DLD1 (cell line): ENCODE measurements at regions not wholly inside any gene's neighbourhood (a gene's known extent, or its start where the extent isn't known, plus 50 kb on each side); places are given as distances from the start of the nearest gene placed in this dataset.
"Not testable (repeated sequence)": the region's sequence is repeated elsewhere in the genome, so short reads cannot be mapped to it uniquely, and the experiment has no call there.

Source experiments
- in situ Hi-C: cut with HindIII; loops from 2 replicates; pipeline ENCODE4 v1.10.0; 2017; ENCODE audit warnings: low sequenced_read_pairs

GRCh38 chr4:111228874-111229273 is 606.0 kb upstream of the PITX2 start:
- in situ Hi-C loops: no loop called here

- in situ Hi-C loops: no loop called here
Measured at GRCh38 chr4:111230265-111230664, 607.4 kb upstream of the PITX2 start.

GRCh38 chr4:111231281-111231680 is 608.4 kb upstream of the PITX2 start:
- in situ Hi-C loops: no loop called here

- in situ Hi-C loops: no loop called here
Measured at GRCh38 chr4:111234939-111235338, 612.1 kb upstream of the PITX2 start.

GRCh38 chr4:111263836-111264235 is 641.0 kb upstream of the PITX2 start:
- in situ Hi-C loops: no loop called here

- in situ Hi-C loops: no loop called here
Measured at GRCh38 chr4:111266937-111267336, 644.1 kb upstream of the PITX2 start.

GRCh38 chr4:111267786-111268185 is 644.9 kb upstream of the PITX2 start:
- in situ Hi-C loops: no loop called here

- in situ Hi-C loops: no loop called here
Measured at GRCh38 chr4:111268769-111269414, 646.0 kb upstream of the PITX2 start.

GRCh38 chr4:111269439-111269838 is 646.6 kb upstream of the PITX2 start:
- in situ Hi-C loops: no loop called here

GRCh38 chr4:111274060-111274459 is 651.2 kb upstream of the PITX2 start:
- in situ Hi-C loops: no loop called here

GRCh38 chr4:111274486-111274885 is 651.6 kb upstream of the PITX2 start:
- in situ Hi-C loops: no loop called here

- in situ Hi-C loops: no loop called here
Measured at GRCh38 chr4:111281219-111281618, 658.3 kb upstream of the PITX2 start.

- in situ Hi-C loops: no loop called here
Measured at GRCh38 chr4:111282035-111282434, 659.2 kb upstream of the PITX2 start.

GRCh38 chr4:111283066-111283677 is 660.3 kb upstream of the PITX2 start:
- in situ Hi-C loops: no loop called here

GRCh38 chr4:111296466-111296865 is 673.6 kb upstream of the PITX2 start:
- in situ Hi-C loops: no loop called here

- in situ Hi-C loops: no loop called here
Measured at GRCh38 chr4:111303806-111304205, 680.9 kb upstream of the PITX2 start.

GRCh38 chr4:111323496-111323895 is 700.6 kb upstream of the PITX2 start:
- in situ Hi-C loops: no loop called here

- in situ Hi-C loops: no loop called here
Measured at GRCh38 chr4:111323916-111324315, 701.0 kb upstream of the PITX2 start.

GRCh38 chr4:111326450-111326849 is 703.6 kb upstream of the PITX2 start:
- in situ Hi-C loops: no loop called here

- in situ Hi-C loops: no loop called here
Measured at GRCh38 chr4:111330786-111331185, 707.9 kb upstream of the PITX2 start.

GRCh38 chr4:111334361-111334760 is 711.5 kb upstream of the PITX2 start:
- in situ Hi-C loops: no loop called here

- in situ Hi-C loops: not testable (repeated sequence)
Measured at GRCh38 chr4:111337186-111337876, 714.5 kb upstream of the PITX2 start.
